ENCODE measurements at regions not wholly inside any gene's neighbourhood (a gene's known extent, or its start where the extent isn't known, plus 50 kb on each side); places are given as distances from the start of the nearest gene placed in this dataset.

DNA sequence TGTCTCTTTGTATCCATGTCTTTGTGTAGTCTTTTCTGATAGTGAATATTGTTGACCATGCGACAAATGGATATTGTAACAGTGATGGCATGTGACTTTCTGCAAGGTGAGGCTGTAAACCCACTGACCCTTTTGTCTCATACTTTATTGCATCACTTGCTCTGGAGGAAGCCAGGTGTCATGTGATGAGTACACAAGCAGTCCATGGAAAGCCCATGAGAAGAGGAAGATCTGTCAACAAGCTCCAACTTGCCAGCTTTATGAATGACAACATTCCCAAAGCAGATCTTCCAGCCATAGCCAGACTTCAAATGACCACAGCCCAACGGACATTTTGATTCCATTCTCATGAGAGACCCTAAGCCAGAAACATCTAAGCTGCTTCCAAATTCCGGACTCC is 450.1 kb upstream of the ACTBL2 start:
- H3K79me2 ChIP-seq (ENCODE audit: insufficient read depth, low read length), result no peaks in the 10 kb centered on the region
- H3F3A ChIP-seq (ENCODE audit: insufficient read depth, low read length), result no peaks in the 10 kb centered on the region
- no peaks in the 10 kb centered on the region for H3K27me3 ChIP-seq (ENCODE audit: insufficient read depth, low read length)
- H3K36me3 ChIP-seq (ENCODE audit: insufficient read depth, low read length), result no peaks in the 10 kb centered on the region
- H3K27ac ChIP-seq (ENCODE audit: low read depth, low read length, poor library complexity, severe bottlenecking), result no peak overlapping the region
- H3K4me2 ChIP-seq (ENCODE audit: low read length), result no peak overlapping the region
- H4K20me1 ChIP-seq (ENCODE audit: insufficient read depth, low read length), result no peaks in the 10 kb centered on the region
- H3K9me2 ChIP-seq (ENCODE audit: low read depth, low read length), result no peaks in the 10 kb centered on the region
- no peaks in the 10 kb centered on the region for H3K4me1 ChIP-seq (ENCODE audit: insufficient read depth, low read length, severe bottlenecking)
- no peak overlapping the region for H2AFZ ChIP-seq (ENCODE audit: low read length)
- no peaks in the 10 kb centered on the region for H3K9me3 ChIP-seq (ENCODE audit: low read length)
- no peak overlapping the region for H3K4me3 ChIP-seq (ENCODE audit: low read depth, low read length, poor library complexity, severe bottlenecking)
- TF ChIP-seq EZH2 (IDR thresholded peaks at IDR 0.05; ENCODE audit: borderline replicate concordance, low read length), result no peak
- TF ChIP-seq, protein P1, sequence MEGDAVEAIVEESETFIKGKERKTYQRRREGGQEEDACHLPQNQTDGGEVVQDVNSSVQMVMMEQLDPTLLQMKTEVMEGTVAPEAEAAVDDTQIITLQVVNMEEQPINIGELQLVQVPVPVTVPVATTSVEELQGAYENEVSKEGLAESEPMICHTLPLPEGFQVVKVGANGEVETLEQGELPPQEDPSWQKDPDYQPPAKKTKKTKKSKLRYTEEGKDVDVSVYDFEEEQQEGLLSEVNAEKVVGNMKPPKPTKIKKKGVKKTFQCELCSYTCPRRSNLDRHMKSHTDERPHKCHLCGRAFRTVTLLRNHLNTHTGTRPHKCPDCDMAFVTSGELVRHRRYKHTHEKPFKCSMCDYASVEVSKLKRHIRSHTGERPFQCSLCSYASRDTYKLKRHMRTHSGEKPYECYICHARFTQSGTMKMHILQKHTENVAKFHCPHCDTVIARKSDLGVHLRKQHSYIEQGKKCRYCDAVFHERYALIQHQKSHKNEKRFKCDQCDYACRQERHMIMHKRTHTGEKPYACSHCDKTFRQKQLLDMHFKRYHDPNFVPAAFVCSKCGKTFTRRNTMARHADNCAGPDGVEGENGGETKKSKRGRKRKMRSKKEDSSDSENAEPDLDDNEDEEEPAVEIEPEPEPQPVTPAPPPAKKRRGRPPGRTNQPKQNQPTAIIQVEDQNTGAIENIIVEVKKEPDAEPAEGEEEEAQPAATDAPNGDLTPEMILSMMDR (IDR thresholded peaks at IDR 0.05; ENCODE audit: low read length), result no peak
- no peak overlapping the region for H3K9ac ChIP-seq (ENCODE audit: low read length)

DNA sequence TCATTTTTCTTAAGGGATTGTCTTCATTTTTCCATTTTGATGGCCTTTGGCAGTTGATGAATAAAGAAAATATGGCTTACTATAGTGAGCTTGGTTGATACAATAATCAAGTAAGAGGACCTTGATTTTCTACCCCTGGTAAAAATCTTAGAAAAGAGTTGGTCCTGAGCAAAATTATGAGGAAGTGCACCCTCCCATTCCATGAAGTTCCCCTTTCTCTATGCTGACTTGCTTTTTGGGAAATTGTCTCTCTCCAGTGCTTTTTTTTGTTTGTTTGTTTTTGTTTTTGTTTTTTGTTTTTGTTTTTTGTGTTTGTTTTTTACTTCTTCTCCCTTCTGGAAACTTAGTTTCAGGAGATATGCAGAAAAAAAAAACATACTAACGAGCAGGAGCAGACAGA is 449.2 kb upstream of the ACTBL2 start:
- no peak overlapping the region for H3K4me3 ChIP-seq (ENCODE audit: low read depth, low read length, poor library complexity, severe bottlenecking)

DNA sequence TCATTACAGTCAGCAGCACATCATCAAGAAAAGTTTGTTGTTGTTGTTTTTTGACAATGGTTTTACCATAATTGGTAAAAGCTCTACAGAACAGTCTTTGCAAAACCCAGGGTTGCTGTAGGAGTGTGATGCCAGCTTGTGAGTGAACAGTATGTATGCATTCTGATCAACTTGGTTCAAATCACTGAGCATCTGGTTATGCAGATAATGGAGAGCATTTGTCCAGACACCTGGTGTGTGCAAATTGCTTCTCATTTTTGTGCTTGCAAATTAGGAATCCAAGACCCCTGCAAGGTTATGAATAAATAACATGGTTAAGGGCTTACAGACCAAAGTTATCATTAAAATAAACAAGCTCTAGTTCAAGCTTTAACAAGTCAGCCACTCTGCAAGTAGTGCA is 448.7 kb upstream of the ACTBL2 start:
- no peak overlapping the region for H2AFZ ChIP-seq (ENCODE audit: low read length)
- H3K79me2 ChIP-seq (ENCODE audit: insufficient read depth, low read length), result no peaks in the 10 kb centered on the region
- no peaks in the 10 kb centered on the region for H4K20me1 ChIP-seq (ENCODE audit: insufficient read depth, low read length)
- H3K4me2 ChIP-seq (ENCODE audit: low read length), result no peak overlapping the region
- no peaks in the 10 kb centered on the region for H3F3A ChIP-seq (ENCODE audit: insufficient read depth, low read length)
- no peaks in the 10 kb centered on the region for H3K36me3 ChIP-seq (ENCODE audit: insufficient read depth, low read length)
- H3K4me1 ChIP-seq (ENCODE audit: insufficient read depth, low read length, severe bottlenecking), result no peaks in the 10 kb centered on the region
- H3K9me2 ChIP-seq (ENCODE audit: low read depth, low read length), result no peaks in the 10 kb centered on the region
- no peak overlapping the region for H3K9ac ChIP-seq (ENCODE audit: low read length)
- H3K4me3 ChIP-seq (ENCODE audit: low read depth, low read length, poor library complexity, severe bottlenecking), result no peak overlapping the region
- no peaks in the 10 kb centered on the region for H3K27me3 ChIP-seq (ENCODE audit: insufficient read depth, low read length)
- TF ChIP-seq EZH2 (IDR thresholded peaks at IDR 0.05; ENCODE audit: borderline replicate concordance, low read length), result no peak
- TF ChIP-seq, protein P1 (IDR thresholded peaks at IDR 0.05; ENCODE audit: low read length), result no peak
- H3K27ac ChIP-seq (ENCODE audit: low read depth, low read length, poor library complexity, severe bottlenecking), result no peak overlapping the region
- H3K9me3 ChIP-seq (ENCODE audit: low read length), result no peaks in the 10 kb centered on the region

More for the DNA sequence above, 449.2 kb upstream of the ACTBL2 start:
- no peaks in the 10 kb centered on the region for H4K20me1 ChIP-seq (ENCODE audit: insufficient read depth, low read length)
- H2AFZ ChIP-seq (ENCODE audit: low read length), result no peak overlapping the region
- TF ChIP-seq, protein P1 (IDR thresholded peaks at IDR 0.05; ENCODE audit: low read length), result no peak
- TF ChIP-seq EZH2 (IDR thresholded peaks at IDR 0.05; ENCODE audit: borderline replicate concordance, low read length), result no peak
- H3K9me2 ChIP-seq (ENCODE audit: low read depth, low read length), result no peaks in the 10 kb centered on the region
- no peaks in the 10 kb centered on the region for H3F3A ChIP-seq (ENCODE audit: insufficient read depth, low read length)
- H3K9ac ChIP-seq (ENCODE audit: low read length), result no peak overlapping the region
- H3K27ac ChIP-seq (ENCODE audit: low read depth, low read length, poor library complexity, severe bottlenecking), result no peak overlapping the region
- H3K4me2 ChIP-seq (ENCODE audit: low read length), result no peak overlapping the region
- no peaks in the 10 kb centered on the region for H3K4me1 ChIP-seq (ENCODE audit: insufficient read depth, low read length, severe bottlenecking)
- H3K27me3 ChIP-seq (ENCODE audit: insufficient read depth, low read length), result no peaks in the 10 kb centered on the region
- H3K9me3 ChIP-seq (ENCODE audit: low read length), result no peaks in the 10 kb centered on the region
- H3K79me2 ChIP-seq (ENCODE audit: insufficient read depth, low read length), result no peaks in the 10 kb centered on the region
- no peaks in the 10 kb centered on the region for H3K36me3 ChIP-seq (ENCODE audit: insufficient read depth, low read length)
